ENCODE measurements at regions not wholly inside any gene's neighbourhood (a gene's known extent, or its start where the extent isn't known, plus 50 kb on each side); places are given as distances from the start of the nearest gene placed in this dataset.
A peak's percentile ranks its signal among the peaks of the same experiment; 100 is the strongest.

- no peak for DNase-seq
- no peaks in the 10 kb centered on the region for H3K4me1 Mint-ChIP-seq
- no peak overlapping the region for H3K4me3 Mint-ChIP-seq
- peaks cover 0 to 2% (median 0%) of the 10 kb centered on the region in 6 donors for H3K9me3 Mint-ChIP-seq
- H3K36me3 Mint-ChIP-seq, result peaks cover 8 to 31% (median 28%) of the 10 kb centered on the region in 3 donors
- H3K27ac Mint-ChIP-seq, result no peak overlapping the region
- no peaks in the 10 kb centered on the region for H3K27me3 Mint-ChIP-seq (ENCODE audit: low read depth in 3 of 3)
Measured at GRCh38 chr16:11445486-11445885, 100.2 kb downstream of the RMI2 start.

- H3K4me1 Mint-ChIP-seq, result no peaks in the 10 kb centered on the region
- H3K9me3 Mint-ChIP-seq, result no peaks in the 10 kb centered on the region
- no peak for DNase-seq
- H3K27ac Mint-ChIP-seq, result no peak overlapping the region
- no peaks in the 10 kb centered on the region for H3K27me3 Mint-ChIP-seq (ENCODE audit: low read depth in 3 of 3)
- peaks cover 4 to 24% (median 24%) of the 10 kb centered on the region in 3 donors for H3K36me3 Mint-ChIP-seq
- H3K4me3 Mint-ChIP-seq, result no peak overlapping the region
Measured at GRCh38 chr16:11446566-11447119, 101.4 kb downstream of the RMI2 start.

- Mint-ChIP-seq H3K4me3 (no peak overlapping the region), H3K4me1 (no peaks in the 10 kb centered on the region), H3K27ac (no peak overlapping the region), H3K9me3 (no peaks in the 10 kb centered on the region), H3K27me3 (ENCODE audit: low read depth in 3 of 3) (no peaks in the 10 kb centered on the region), H3K36me3 (peaks cover 4 to 22% (median 20%) of the 10 kb centered on the region in 3 donors)
- DNase-seq, result no peak
Measured at GRCh38 chr16:11447272-11447671, 102.0 kb downstream of the RMI2 start.

GRCh38 chr16:11447836-11448235, 102.6 kb downstream of the RMI2 start:
- Mint-ChIP-seq H3K27ac (no peak overlapping the region), H3K4me1 (no peaks in the 10 kb centered on the region), H3K4me3 (no peak overlapping the region), H3K9me3 (no peaks in the 10 kb centered on the region), H3K36me3 (peaks cover 4 to 23% (median 20%) of the 10 kb centered on the region in 3 donors), H3K27me3 (ENCODE audit: low read depth in 3 of 3) (no peaks in the 10 kb centered on the region)
- no peak for DNase-seq

GRCh38 chr16:11448796-11449416, 103.6 kb downstream of the RMI2 start:
- Mint-ChIP-seq H3K4me3 (no peak overlapping the region), H3K9me3 (no peaks in the 10 kb centered on the region), H3K4me1 (no peaks in the 10 kb centered on the region), H3K36me3 (peaks cover 4 to 25% (median 22%) of the 10 kb centered on the region in 3 donors), H3K27me3 (ENCODE audit: low read depth in 3 of 3) (no peaks in the 10 kb centered on the region), H3K27ac (no peak overlapping the region)
- DNase-seq, result no peak

GRCh38 chr16:11449716-11450115, 104.5 kb downstream of the RMI2 start:
- DNase-seq, result no peak
- H3K4me1 Mint-ChIP-seq, result no peaks in the 10 kb centered on the region
- no peaks in the 10 kb centered on the region for H3K27me3 Mint-ChIP-seq (ENCODE audit: low read depth in 3 of 3)
- peaks cover 4 to 25% (median 25%) of the 10 kb centered on the region in 3 donors for H3K36me3 Mint-ChIP-seq
- no peaks in the 10 kb centered on the region for H3K9me3 Mint-ChIP-seq
- H3K4me3 Mint-ChIP-seq, result no peak overlapping the region
- no peak overlapping the region for H3K27ac Mint-ChIP-seq

GRCh38 chr16:11450136-11450535, 104.9 kb downstream of the RMI2 start:
- Mint-ChIP-seq H3K9me3 (no peaks in the 10 kb centered on the region), H3K36me3 (peaks cover 4 to 29% (median 28%) of the 10 kb centered on the region in 3 donors), H3K4me1 (no peaks in the 10 kb centered on the region), H3K27ac (no peak overlapping the region), H3K4me3 (no peak overlapping the region), H3K27me3 (ENCODE audit: low read depth in 3 of 3) (no peaks in the 10 kb centered on the region)
- no peak for DNase-seq

GRCh38 chr16:11452298-11452697, 107.0 kb downstream of the RMI2 start:
- DNase-seq, result no peak
- Mint-ChIP-seq H3K4me3 (no peak overlapping the region), H3K9me3 (no peaks in the 10 kb centered on the region), H3K4me1 (no peaks in the 10 kb centered on the region), H3K36me3 (peaks cover 4 to 34% (median 27%) of the 10 kb centered on the region in 3 donors), H3K27ac (no peak overlapping the region), H3K27me3 (ENCODE audit: low read depth in 3 of 3) (no peaks in the 10 kb centered on the region)

GRCh38 chr16:11452746-11453389, 107.6 kb downstream of the RMI2 start:
- Mint-ChIP-seq H3K4me1 (no peaks in the 10 kb centered on the region), H3K4me3 (no peak overlapping the region), H3K27me3 (ENCODE audit: low read depth in 3 of 3) (no peaks in the 10 kb centered on the region), H3K27ac (peak overlapping the region in 1 of 6 donors; percentile 40), H3K36me3 (peaks cover 4 to 37% (median 27%) of the 10 kb centered on the region in 3 donors), H3K9me3 (no peaks in the 10 kb centered on the region)
- no peak for DNase-seq

GRCh38 chr16:11456741-11457140, 111.5 kb downstream of the RMI2 start:
- Mint-ChIP-seq H3K36me3 (peaks cover 0 to 23% (median 13%) of the 10 kb centered on the region in 3 donors), H3K27me3 (ENCODE audit: low read depth in 3 of 3) (no peaks in the 10 kb centered on the region), H3K4me3 (no peak overlapping the region), H3K27ac (no peak overlapping the region), H3K9me3 (no peaks in the 10 kb centered on the region), H3K4me1 (no peaks in the 10 kb centered on the region)
- no peak for DNase-seq

GRCh38 chr16:11459722-11460121, 114.5 kb downstream of the RMI2 start:
- Mint-ChIP-seq H3K27me3 (ENCODE audit: low read depth in 3 of 3) (no peaks in the 10 kb centered on the region), H3K4me3 (no peak overlapping the region), H3K4me1 (no peaks in the 10 kb centered on the region), H3K27ac (no peak overlapping the region), H3K36me3 (peaks cover 0 to 15% (median 7%) of the 10 kb centered on the region in 3 donors), H3K9me3 (no peaks in the 10 kb centered on the region)
- no peak for DNase-seq

GRCh38 chr16:11460820-11461594, 115.7 kb downstream of the RMI2 start:
- no peak for DNase-seq
- no peak overlapping the region for H3K27ac Mint-ChIP-seq
- peaks cover 0 to 11% (median 3%) of the 10 kb centered on the region in 3 donors for H3K36me3 Mint-ChIP-seq
- H3K4me3 Mint-ChIP-seq, result no peak overlapping the region
- no peaks in the 10 kb centered on the region for H3K27me3 Mint-ChIP-seq (ENCODE audit: low read depth in 3 of 3)
- no peaks in the 10 kb centered on the region for H3K4me1 Mint-ChIP-seq
- no peaks in the 10 kb centered on the region for H3K9me3 Mint-ChIP-seq

- Mint-ChIP-seq H3K4me3 (no peak overlapping the region), H3K27me3 (ENCODE audit: low read depth in 3 of 3) (no peaks in the 10 kb centered on the region), H3K36me3 (peaks cover 0 to 7% (median 3%) of the 10 kb centered on the region in 3 donors), H3K4me1 (no peaks in the 10 kb centered on the region), H3K9me3 (no peaks in the 10 kb centered on the region), H3K27ac (no peak overlapping the region)
- no peak for DNase-seq
Measured at GRCh38 chr16:11461595-11461990, 116.3 kb downstream of the RMI2 start.

GRCh38 chr16:11462036-11462435, 116.8 kb downstream of the RMI2 start:
- Mint-ChIP-seq H3K4me1 (no peaks in the 10 kb centered on the region), H3K36me3 (peaks cover 0 to 7% (median under 1%) of the 10 kb centered on the region in 3 donors), H3K27me3 (ENCODE audit: low read depth in 3 of 3) (no peaks in the 10 kb centered on the region), H3K27ac (no peak overlapping the region), H3K4me3 (no peak overlapping the region), H3K9me3 (no peaks in the 10 kb centered on the region)
- no peak for DNase-seq

Data from immature natural killer cell (primary cell).